GM18858 (cell line): ENCODE measurements at regions not wholly inside any gene's neighbourhood (a gene's known extent, or its start where the extent isn't known, plus 50 kb on each side); places are given as distances from the start of the nearest gene placed in this dataset.

Experiments used
- ATAC-seq: cut with Tn5 transposase; IDR thresholded peaks from one replicate; pipeline ENCODE4 v1.9.1; 2021; ENCODE audit not compliant: unreplicated experiment

- ATAC-seq = peak; percentile 44
Measured at GRCh38 chr1:198929961-198930599, 291.2 kb downstream of the PTPRC start.

GRCh38 chr1:198932351-198932991, 293.6 kb downstream of the PTPRC start:
- no peak for ATAC-seq

GRCh38 chr1:198933515-198934222, 294.8 kb downstream of the PTPRC start:
- no peak for ATAC-seq

GRCh38 chr1:198934426-198934825, 295.6 kb downstream of the PTPRC start:
- ATAC-seq = no peak

- no peak for ATAC-seq
Measured at GRCh38 chr1:198934901-198935305, 296.1 kb downstream of the PTPRC start.

GRCh38 chr1:198935306-198935921, 296.6 kb downstream of the PTPRC start:
- peak; percentile 34 for ATAC-seq

- no peak for ATAC-seq
Measured at GRCh38 chr1:198936371-198937083, 297.7 kb downstream of the PTPRC start.

- peak; percentile 91 for ATAC-seq
Measured at GRCh38 chr1:198937231-198938031, 298.6 kb downstream of the PTPRC start.

GRCh38 chr1:198939286-198939685, 300.4 kb downstream of the PTPRC start:
- no peak for ATAC-seq

- ATAC-seq = no peak
Measured at GRCh38 chr1:198939956-198940355, 301.1 kb downstream of the PTPRC start.

GRCh38 chr1:198942466-198942865, 303.6 kb downstream of the PTPRC start:
- no peak for ATAC-seq

GRCh38 chr1:198943484-198944187, 304.8 kb downstream of the PTPRC start:
- ATAC-seq = no peak

GRCh38 chr1:198947456-198947855, 308.6 kb downstream of the PTPRC start:
- ATAC-seq = no peak

GRCh38 chr1:198948895-198949659, 310.2 kb downstream of the PTPRC start:
- no peak for ATAC-seq

GRCh38 chr1:198950036-198950435, 311.2 kb downstream of the PTPRC start:
- ATAC-seq = no peak

- ATAC-seq = no peak
Measured at GRCh38 chr1:198955085-198955484, 316.2 kb downstream of the PTPRC start.

- ATAC-seq = no peak
Measured at GRCh38 chr1:198957044-198957443, 318.2 kb downstream of the PTPRC start.

- no peak for ATAC-seq
Measured at GRCh38 chr1:198959032-198959431, 320.2 kb downstream of the PTPRC start.

- ATAC-seq = no peak
Measured at GRCh38 chr1:198959676-198960075, 320.8 kb downstream of the PTPRC start.
